CD4-positive, alpha-beta T cell treated with Interleukin-17A for 1 hour (primary cell): ENCODE measurements at regions not wholly inside any gene's neighbourhood (a gene's known extent, or its start where the extent isn't known, plus 50 kb on each side); places are given as distances from the start of the nearest gene placed in this dataset.

Experiments
- DNase-seq: peaks from one replicate; pipeline ENCODE4 v3.0.0-alpha.2; 2020

- DNase-seq = no peak
Observed at GRCh38 chr4:3832536-3833220, 66.5 kb downstream of the ADRA2C start.

- DNase-seq = no peak
Observed at GRCh38 chr4:3833326-3833989, 67.3 kb downstream of the ADRA2C start.

- no peak for DNase-seq
Observed at GRCh38 chr4:3834186-3834662, 68.0 kb downstream of the ADRA2C start.

- no peak for DNase-seq
Observed at GRCh38 chr4:3834663-3835521, 68.7 kb downstream of the ADRA2C start.

GRCh38 chr4:3835527-3836405 is 69.6 kb downstream of the ADRA2C start:
- no peak for DNase-seq

GRCh38 chr4:3836406-3836755 is 70.2 kb downstream of the ADRA2C start:
- no peak for DNase-seq

GRCh38 chr4:3836756-3837601 is 70.8 kb downstream of the ADRA2C start:
- DNase-seq = no peak

GRCh38 chr4:3838437-3839380 is 72.5 kb downstream of the ADRA2C start:
- DNase-seq = no peak

- DNase-seq = no peak
Observed at GRCh38 chr4:3845094-3845743, 79.0 kb downstream of the ADRA2C start.

GRCh38 chr4:3845744-3846429 is 79.7 kb downstream of the ADRA2C start:
- no peak for DNase-seq

- DNase-seq = no peak
Observed at GRCh38 chr4:3847211-3847940, 81.2 kb downstream of the ADRA2C start.

- no peak for DNase-seq
Observed at GRCh38 chr4:3848323-3848722, 82.1 kb downstream of the ADRA2C start.

GRCh38 chr4:3849140-3849539 is 83.0 kb downstream of the ADRA2C start:
- no peak for DNase-seq

- DNase-seq = no peak
Observed at GRCh38 chr4:3850128-3850527, 83.9 kb downstream of the ADRA2C start.

GRCh38 chr4:3851211-3851610 is 85.0 kb downstream of the ADRA2C start:
- no peak for DNase-seq

- DNase-seq = no peak
Observed at GRCh38 chr4:3851881-3852280, 85.7 kb downstream of the ADRA2C start.

GRCh38 chr4:3852309-3852708 is 86.1 kb downstream of the ADRA2C start:
- no peak for DNase-seq

- no peak for DNase-seq
Observed at GRCh38 chr4:3852711-3853110, 86.5 kb downstream of the ADRA2C start.
